ENCODE measurements at regions not wholly inside any gene's neighbourhood (a gene's known extent, or its start where the extent isn't known, plus 50 kb on each side); places are given as distances from the start of the nearest gene placed in this dataset.

DNA sequence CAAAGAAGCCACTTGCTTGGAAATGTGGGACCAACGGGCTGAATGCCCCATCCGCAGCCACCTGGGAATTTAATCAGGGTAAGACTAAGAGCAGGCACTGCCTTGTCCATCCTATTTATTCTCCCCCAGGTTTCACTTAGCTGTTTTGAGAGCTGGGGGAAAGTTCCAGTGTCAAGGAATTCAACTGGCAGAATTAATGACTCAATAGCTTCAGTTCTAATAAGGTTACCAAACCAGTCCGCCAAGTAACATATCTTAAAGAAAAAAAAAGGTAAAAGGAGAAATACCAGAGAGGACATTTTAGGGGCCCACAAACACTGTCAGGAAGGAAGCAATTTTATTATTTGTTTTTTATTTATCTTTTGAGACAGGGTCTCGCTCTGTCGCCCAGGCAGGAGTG, 157.6 kb upstream of the SOD1 start:
- TF ChIP-seq CTCF (IDR thresholded peaks at IDR 0.05), result no peak
- no peak for TF ChIP-seq POLR2A (IDR thresholded peaks at IDR 0.05)
